WTC11 (cell line): ENCODE measurements at regions not wholly inside any gene's neighbourhood (a gene's known extent, or its start where the extent isn't known, plus 50 kb on each side); places are given as distances from the start of the nearest gene placed in this dataset.

Experiments
- CREB1 ChIP-seq: sonication (generic); formaldehyde crosslinking; IDR thresholded peaks from 2 replicates; pipeline ENCODE4 v1.8.0; 2023; ENCODE audit warnings: mild to moderate bottlenecking, missing genetic modification reagents
- ESRRA ChIP-seq: sonication (generic); formaldehyde crosslinking; IDR thresholded peaks from 2 replicates; pipeline ENCODE4 v1.8.1; 2022; ENCODE audit warnings: mild to moderate bottlenecking, missing genetic modification reagents, borderline replicate concordance
- JUN ChIP-seq: sonication (generic); formaldehyde crosslinking; IDR thresholded peaks from 2 replicates; pipeline ENCODE4 v1.8.0; 2023; ENCODE audit warnings: mild to moderate bottlenecking, missing genetic modification reagents
- RORB ChIP-seq: fragments of 250-450 bp; sonication (Bioruptor Pico); IDR thresholded peaks from 2 replicates; pipeline ENCODE4 v1.9.0; 2021; ENCODE audit warnings: mild to moderate bottlenecking
- ZBTB21 ChIP-seq: sonication (generic); formaldehyde crosslinking; IDR thresholded peaks from 2 replicates; pipeline ENCODE4 v1.8.1; 2023; ENCODE audit warnings: mild to moderate bottlenecking, missing genetic modification reagents, borderline replicate concordance
- ZNF317 ChIP-seq: sonication (generic); formaldehyde crosslinking; IDR thresholded peaks from 2 replicates; pipeline ENCODE4 v1.8.1; 2023; ENCODE audit warnings: low read depth, mild to moderate bottlenecking, moderate library complexity, missing genetic modification reagents, borderline replicate concordance
- TF ChIP-seq, protein P1 (sequence below): sonication (generic); formaldehyde crosslinking; IDR thresholded peaks from 2 replicates; pipeline ENCODE4 v1.8.0; 2022; ENCODE audit warnings: mild to moderate bottlenecking, missing genetic modification reagents
- TF ChIP-seq, protein P2 (sequence below): fragments of 200-600 bp; IDR thresholded peaks from 2 replicates; pipeline ENCODE4 v1.8.0; 2022; ENCODE audit warnings: antibody characterized with exemption
- TF ChIP-seq, protein P3 (sequence below): sonication (generic); formaldehyde crosslinking; IDR thresholded peaks from 2 replicates; pipeline ENCODE4 v1.8.1; 2023; ENCODE audit warnings: mild to moderate bottlenecking, missing genetic modification reagents, moderate library complexity
- TF ChIP-seq, protein P4 (sequence below): sonication (generic); formaldehyde crosslinking; IDR thresholded peaks from 2 replicates; pipeline ENCODE4 v1.8.1; 2023; ENCODE audit warnings: mild to moderate bottlenecking, moderate library complexity, missing genetic modification reagents

DNA sequence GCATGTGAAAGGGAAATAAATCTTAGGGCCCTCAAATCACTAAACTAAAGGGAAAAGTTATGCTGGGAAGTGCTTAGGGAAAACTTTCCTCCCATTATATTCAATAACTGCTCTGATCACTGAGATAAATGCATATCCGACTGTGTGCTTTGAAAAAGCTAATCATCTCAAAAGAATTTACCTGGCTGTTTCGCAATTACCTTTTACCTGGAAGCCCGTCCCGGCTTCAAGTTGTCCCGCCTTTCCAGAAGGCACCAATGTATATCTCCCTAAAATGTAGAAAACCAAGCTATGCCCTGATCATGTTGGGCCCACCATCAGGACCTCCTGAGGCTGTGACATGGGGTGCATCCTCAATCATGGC is 394.6 kb upstream of the HSFY2 start:
- TF ChIP-seq CREB1 (CRISPR knock-in tag) (no peak), JUN (CRISPR knock-in tag) (no peak), ZBTB21 (CRISPR knock-in tag) (no peak), ZNF317 (CRISPR knock-in tag) (no peak), RORB (CRISPR knock-in tag) (no peak), ESRRA (CRISPR knock-in tag) (no peak)
- TF ChIP-seq, protein P1, sequence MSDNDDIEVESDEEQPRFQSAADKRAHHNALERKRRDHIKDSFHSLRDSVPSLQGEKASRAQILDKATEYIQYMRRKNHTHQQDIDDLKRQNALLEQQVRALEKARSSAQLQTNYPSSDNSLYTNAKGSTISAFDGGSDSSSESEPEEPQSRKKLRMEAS (CRISPR knock-in tag) = no peak
- TF ChIP-seq, protein P2, sequence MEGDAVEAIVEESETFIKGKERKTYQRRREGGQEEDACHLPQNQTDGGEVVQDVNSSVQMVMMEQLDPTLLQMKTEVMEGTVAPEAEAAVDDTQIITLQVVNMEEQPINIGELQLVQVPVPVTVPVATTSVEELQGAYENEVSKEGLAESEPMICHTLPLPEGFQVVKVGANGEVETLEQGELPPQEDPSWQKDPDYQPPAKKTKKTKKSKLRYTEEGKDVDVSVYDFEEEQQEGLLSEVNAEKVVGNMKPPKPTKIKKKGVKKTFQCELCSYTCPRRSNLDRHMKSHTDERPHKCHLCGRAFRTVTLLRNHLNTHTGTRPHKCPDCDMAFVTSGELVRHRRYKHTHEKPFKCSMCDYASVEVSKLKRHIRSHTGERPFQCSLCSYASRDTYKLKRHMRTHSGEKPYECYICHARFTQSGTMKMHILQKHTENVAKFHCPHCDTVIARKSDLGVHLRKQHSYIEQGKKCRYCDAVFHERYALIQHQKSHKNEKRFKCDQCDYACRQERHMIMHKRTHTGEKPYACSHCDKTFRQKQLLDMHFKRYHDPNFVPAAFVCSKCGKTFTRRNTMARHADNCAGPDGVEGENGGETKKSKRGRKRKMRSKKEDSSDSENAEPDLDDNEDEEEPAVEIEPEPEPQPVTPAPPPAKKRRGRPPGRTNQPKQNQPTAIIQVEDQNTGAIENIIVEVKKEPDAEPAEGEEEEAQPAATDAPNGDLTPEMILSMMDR = no peak
- TF ChIP-seq, protein P3, sequence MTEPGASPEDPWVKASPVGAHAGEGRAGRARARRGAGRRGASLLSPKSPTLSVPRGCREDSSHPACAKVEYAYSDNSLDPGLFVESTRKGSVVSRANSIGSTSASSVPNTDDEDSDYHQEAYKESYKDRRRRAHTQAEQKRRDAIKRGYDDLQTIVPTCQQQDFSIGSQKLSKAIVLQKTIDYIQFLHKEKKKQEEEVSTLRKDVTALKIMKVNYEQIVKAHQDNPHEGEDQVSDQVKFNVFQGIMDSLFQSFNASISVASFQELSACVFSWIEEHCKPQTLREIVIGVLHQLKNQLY (CRISPR knock-in tag) = no peak
- TF ChIP-seq, protein P4, sequence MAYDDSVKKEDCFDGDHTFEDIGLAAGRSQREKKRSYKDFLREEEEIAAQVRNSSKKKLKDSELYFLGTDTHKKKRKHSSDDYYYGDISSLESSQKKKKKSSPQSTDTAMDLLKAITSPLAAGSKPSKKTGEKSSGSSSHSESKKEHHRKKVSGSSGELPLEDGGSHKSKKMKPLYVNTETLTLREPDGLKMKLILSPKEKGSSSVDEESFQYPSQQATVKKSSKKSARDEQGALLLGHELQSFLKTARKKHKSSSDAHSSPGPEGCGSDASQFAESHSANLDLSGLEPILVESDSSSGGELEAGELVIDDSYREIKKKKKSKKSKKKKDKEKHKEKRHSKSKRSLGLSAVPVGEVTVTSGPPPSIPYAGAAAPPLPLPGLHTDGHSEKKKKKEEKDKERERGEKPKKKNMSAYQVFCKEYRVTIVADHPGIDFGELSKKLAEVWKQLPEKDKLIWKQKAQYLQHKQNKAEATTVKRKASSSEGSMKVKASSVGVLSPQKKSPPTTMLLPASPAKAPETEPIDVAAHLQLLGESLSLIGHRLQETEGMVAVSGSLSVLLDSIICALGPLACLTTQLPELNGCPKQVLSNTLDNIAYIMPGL (CRISPR knock-in tag) = no peak
